Myocyte (in vitro differentiated cells): ENCODE measurements at regions not wholly inside any gene's neighbourhood (a gene's known extent, or its start where the extent isn't known, plus 50 kb on each side); places are given as distances from the start of the nearest gene placed in this dataset.
"Not testable (repeated sequence)": the region's sequence is repeated elsewhere in the genome, so short reads cannot be mapped to it uniquely, and the experiment has no call there.

Experiments used
- DNase-seq: peaks from one replicate; pipeline ENCODE4 v3.0.0-alpha.2; 2012; ENCODE audit warnings: low read depth

DNA sequence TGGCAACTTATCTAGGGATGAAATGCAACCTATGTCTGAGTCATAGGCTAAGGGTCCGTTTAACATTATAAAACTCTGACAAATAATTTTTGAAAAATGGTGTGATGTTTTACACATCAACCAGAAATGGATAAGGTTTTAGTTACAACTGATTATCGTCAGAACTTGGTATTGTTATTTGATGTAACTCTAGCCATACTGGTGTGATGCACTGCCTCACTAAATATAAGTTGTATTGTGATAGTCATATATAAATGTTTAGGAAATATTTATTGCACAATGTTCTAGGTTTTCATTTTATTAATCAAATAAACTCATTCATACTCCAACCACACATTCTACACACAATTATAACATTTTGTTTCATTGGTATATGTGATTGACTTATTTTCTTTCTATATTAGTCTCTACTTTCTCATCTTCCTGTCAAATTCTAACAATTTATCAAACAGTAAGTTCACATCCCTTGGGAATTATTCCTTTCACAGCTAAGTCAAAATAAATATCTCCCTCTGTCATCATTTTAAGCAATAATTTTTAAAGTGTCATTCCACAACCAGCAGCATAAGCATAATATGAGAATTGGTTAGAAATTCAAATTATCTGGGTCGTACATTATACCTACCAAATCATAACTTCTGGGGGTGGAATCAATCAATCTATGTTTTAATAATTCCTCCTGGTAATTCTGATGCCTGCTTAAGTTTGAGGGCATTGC, 873.9 kb downstream of the SLITRK1 start:
- DNase-seq = no peak

DNA sequence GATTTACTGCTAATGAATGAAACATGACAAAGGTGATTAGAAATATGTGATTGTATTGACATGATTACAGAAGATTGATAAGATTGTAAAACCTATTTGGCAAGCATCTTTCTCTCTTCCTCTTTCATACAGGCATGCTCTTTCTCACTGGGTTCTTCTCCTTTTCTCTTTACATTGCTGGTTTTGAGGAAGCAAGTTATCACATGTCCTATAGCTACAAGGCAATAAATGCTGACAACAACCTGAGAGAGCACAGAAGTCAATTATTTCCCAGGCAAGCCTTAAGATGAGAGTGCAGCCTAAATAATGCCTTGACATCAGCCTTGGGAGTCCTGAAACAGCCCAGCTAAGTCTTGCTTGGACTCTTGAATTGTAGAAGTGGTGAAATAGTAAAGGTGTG, 875.0 kb downstream of the SLITRK1 start:
- no peak for DNase-seq

DNA sequence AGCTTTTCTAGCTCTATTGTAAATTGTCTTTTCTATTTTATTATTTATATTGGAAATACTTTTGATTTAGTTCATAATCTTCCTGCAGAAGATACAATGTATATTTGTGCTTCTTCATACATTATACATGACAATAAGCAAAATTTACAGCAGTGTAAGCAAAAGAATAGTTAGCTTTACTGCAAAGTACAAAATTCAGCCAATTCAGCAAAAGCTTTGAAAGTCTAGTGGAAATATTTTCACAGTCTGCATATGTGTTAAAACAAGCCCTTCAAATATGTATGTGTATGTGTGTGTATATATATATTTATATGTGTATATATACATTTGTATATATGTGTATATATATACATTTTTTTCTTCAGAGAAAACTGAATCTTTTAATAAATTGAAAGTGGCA, 879.1 kb downstream of the SLITRK1 start:
- DNase-seq = no peak

DNA sequence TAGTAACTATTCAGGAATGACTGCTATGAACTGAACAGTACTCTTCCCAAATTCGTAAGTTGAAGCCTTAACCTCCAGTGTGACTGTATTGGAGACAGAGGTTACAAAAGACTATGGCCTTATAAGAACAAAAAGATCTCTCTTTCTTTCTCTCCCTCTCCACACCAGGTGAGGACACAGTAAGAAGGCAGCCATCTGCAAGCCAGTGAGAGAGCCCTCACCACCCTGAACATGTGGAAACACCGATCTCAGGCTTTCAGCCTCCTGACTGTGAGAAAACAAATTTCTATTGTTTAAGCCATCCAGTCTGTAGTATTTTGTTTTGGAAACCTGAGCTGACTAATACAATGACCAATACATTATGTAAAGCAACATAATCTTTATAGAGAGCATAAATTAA, 888.9 kb downstream of the SLITRK1 start:
- no peak for DNase-seq

DNA sequence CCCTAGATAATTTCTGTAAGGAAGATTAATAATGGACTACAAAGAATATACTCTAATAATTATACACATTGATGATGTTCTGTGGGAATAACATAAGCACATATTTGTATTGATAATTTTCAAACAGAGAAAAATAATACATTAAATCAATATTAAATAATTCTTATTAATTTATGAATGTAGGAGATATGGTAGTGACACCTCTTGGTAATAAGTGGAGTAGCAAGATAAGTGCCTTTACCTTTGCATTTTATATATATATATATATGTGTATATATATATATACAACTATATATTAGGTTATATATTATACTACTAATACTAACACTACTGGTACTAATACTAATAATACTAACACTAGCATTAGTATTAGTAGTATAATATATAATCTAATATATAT, 905.8 kb downstream of the SLITRK1 start:
- DNase-seq = no peak

DNA sequence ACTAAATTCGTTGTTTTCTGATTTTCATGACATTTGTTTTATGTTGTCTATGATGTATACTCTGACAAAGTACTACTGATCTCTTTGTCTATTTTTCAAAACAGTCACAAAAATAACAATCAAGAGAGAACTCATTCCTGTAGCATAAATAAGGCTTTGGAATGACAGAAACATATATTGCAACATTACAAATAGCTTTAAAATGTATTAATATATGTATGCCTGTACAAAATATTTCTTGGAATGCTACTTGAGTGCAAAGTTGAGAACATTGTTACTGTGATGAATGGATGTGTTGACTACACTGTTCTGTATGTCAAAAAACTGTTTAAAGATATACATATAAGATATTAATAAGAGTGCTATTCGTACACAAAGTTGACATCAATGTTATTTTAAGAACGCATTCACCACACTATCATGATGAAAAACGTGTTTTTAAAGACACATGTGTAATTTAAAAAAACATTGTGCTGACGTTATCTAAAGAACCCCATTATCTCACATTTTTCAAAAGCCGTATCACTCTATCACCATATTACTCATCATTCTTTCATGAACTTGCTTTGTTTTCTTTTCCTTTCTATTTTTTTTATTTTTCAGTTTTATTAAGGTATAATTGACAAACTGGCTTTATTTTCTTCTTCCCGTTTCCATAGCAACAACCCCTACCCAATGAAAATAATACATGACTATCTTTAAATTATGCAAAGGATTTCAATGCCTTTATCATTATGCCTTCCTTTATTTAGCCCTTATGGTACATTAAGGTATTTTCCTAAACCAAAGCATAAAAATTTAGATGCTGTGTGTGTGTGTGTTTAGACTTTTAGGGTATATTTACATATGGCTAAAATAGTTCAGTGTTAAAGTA, 918.8 kb downstream of the SLITRK1 start:
- peak; percentile 4 for DNase-seq

DNA sequence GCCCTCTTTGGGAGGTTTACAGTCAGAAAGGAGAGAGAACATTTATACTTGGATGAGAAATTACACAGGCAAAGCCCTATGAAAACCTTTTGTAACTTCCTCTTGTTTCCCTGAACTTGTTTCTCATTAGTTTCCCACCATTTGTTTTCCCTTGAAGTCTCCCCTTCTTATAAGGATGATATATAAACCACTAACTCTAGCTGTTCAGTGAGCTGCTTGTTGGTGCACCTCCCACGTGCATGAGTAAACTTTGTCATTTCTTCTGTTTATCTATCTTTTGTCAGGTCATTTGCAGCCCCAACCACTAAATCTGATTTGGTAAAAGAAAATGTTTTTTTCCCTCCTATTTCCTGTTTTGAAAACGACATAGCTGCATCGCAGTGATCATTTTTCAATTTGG, 919.9 kb downstream of the SLITRK1 start:
- DNase-seq = no peak

DNA sequence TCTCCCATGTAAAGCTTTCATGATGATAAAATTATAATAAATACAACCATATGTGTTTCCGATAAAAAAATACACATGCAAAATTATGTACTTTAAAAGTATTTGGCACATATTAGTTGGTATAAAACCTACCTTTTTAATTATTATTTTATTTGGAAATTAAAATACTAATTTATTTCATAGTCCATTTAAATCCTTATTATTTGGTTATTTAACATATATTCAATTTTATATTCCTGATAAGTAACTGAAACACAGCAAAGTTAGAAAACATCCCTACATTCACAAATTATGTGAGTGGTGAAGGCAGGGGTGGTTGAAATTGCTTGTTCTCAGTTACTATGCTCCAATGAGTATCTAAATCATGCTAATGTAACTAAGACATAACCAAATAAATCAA, 920.5 kb downstream of the SLITRK1 start:
- no peak for DNase-seq

DNA sequence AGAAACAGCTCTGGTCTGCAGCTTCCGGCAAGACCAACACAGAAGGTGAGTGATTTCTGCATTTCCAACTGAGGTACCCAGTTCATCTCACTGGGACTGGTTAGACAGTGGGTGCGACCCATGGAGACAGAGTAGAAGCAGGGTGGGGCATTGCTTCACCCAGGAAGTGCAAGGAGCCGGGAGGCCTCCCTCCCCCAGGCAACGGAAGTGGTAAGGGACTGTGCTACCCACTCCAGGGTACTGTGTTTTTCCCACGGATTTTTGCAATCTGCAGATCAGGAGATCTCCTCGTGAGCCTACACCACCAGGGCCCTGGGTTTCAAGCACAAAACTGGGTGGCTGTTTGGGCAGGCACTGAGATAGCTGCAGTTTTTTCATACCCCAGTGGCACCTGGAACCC, 929.9 kb downstream of the SLITRK1 start:
- not testable (repeated sequence) for DNase-seq

DNA sequence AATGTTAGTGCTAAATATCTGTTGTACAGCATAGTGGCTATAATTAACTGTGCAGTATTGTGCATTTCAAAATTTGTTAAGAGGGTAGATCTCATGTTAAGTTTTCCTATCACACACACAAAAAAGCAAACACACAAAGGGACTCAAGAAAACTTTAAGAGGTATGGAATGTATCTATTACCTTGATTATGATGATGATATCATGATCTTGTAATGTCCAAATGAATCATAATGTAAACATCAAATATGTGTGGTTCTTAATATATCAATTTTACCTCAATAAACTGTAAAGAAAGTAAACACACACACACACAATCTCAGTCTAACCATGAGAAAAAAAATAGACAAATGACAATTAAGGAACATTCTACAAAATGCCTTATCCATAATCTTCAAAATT, 934.6 kb downstream of the SLITRK1 start:
- DNase-seq = no peak

DNA sequence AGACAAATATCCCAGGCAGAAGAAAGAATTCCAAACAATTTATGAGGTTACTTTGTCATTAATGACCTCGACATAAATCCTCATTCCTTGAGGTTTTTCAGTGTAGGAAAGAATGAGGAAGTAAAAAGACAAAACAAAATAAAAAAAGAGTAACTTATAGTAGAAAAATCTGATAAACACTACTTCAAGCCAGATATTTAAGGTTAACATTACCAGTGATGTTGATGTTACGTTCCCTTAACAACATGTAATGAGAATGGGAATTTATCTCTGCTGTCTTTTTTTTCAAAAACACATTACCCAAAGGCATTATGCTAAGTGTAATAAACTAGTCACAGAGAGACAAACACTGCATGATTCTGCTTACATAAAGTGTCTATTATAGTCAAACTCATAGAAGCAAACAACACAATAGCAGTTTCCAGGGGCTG, 935.1 kb downstream of the SLITRK1 start:
- DNase-seq = peak; percentile 14

DNA sequence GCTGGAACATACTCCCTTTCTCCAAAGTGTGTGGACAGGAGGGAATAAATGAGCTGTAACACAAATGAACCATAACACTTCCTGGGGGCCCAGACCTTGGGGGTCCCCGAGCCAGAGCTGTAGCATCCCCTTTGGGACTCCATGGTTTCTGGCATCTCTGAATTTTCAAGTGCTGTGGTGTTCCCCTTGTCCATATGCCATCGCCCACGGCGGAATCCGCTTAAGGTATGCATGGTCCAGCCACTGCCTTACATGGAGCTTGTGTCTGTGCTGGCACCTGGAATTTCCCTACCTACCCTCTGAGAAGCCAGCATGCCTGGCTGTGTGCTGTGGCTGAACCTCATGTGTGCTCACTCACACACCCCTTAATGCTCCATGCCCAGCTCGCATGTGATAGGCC, 943.6 kb downstream of the SLITRK1 start:
- DNase-seq = no peak

DNA sequence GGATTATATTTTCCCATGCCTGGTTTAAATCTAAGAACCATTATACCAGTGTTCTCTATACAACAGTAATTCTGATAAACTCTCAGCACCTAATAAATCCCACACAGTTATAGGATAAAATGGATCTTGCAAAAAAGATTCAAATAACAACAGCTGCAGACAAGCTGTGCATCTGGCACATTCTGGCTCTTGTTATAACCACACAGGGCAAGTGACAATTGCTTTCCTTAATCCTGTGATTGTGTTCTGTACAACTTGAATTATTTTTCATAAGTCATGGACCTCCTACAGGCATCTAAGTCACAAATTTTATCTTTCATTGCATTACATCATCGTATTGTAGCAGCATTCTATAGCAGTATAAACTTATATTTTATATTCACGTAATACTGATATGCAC, 948.3 kb downstream of the SLITRK1 start:
- DNase-seq = peak; percentile 61

DNA sequence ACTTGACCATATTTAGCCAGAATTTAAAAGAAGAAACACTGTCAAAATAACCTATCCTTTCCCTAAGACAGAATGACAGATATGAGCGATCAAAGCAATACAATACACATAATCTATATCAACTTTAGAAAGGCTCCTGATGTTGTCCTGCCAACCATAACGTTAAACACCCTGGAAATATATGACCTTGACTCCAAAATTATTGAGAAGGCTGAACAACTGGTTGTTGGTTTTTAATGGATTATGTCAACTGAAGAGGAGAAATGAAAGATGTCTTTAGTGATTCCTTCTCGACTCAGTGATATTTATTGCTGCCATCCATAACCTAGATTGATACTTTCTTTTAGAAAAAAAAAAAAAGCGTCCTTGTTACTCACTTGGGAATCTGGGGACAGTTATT, 957.2 kb downstream of the SLITRK1 start:
- no peak for DNase-seq

DNA sequence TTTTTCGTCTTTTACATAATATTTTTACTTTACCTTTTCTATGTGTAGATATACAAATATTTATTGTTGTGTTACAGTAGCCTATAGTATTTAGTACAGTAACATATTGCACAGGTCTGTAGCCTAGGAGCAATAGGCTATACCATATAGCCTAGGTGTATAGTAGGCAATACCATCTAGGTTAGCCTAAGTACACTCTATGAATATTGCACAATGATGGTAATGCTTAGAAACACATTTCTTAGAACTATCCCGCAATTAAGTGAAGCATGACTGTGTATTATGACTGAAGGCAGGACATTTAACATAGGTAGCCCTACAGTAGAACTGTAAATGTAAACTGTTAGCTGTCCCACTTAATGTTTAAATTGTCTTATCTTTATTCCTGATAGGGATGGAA, 964.3 kb downstream of the SLITRK1 start:
- DNase-seq = no peak

DNA sequence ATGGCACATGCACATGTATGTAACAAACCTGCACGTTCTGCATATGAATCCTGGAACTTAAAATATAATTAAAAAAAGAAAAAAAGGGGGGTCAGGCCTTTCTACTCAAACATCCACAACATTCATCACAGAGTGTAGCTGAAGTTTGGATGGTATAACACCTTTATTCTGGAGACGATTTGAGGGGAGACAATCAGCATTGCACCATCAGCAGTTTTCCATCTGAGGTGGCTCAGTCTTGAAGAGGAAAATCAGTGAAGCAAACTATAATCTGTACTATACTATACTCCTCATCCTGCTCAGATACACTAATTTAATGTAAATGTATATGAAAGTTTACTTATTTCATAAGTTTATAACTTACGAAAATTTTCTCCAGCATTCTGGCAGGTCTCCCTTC, 969.7 kb downstream of the SLITRK1 start:
- no peak for DNase-seq

DNA sequence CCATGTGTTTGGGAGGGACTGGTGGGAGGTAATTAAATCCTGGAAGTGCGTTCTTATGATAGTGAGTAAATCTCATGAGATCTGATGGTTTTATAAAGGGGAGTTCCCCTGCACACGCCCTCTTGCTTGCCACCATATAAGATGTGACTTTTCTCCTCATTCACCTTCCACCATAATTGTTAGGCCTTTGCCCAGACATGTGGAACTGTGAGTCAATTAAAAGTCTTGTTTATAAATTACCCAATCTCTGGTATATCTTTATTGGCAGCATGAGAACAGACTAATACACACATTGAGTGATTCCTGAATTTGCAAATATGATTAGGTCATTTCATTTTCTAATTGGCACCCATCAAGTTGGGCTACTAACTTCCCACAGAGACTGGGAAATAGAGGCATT, 977.2 kb downstream of the SLITRK1 start:
- no peak for DNase-seq

DNA sequence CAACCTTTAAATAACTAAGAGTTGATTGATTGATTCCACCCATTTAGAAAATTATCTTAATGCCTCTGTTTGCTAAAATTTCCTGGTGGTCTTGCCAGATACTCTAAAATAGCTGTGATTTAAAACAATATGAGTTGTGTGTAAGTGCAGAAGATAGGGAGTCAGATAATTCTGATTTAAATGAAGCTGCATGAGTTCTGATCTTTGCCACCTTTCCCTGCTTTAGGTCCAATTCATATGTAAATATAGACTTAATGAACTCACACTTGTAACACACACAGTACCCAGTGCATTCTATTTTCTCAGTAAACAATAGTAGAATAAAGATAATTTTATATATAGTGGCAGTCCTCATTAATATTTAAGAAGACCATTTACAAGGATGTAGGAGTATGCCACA, 981.8 kb downstream of the SLITRK1 start:
- no peak for DNase-seq

DNA sequence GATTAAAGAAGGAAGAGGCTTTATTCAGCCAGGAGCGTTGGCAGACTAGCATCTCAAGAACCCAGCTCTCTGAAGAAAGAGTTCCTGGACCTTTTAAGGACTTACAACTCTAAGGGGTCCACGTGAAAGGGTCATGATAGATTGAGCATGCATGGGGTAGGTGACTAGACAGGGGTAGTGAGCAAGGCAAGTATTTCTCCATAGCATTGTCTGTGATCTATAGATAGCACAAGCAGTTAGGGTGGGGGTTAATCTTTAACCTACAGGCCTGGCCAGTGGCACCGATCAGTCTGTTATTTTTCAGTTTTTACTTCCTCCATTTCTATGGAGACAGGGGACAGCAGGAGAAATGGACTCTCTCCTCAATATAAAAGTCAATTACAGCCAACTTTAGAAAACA, 983.7 kb downstream of the SLITRK1 start:
- no peak for DNase-seq

DNA sequence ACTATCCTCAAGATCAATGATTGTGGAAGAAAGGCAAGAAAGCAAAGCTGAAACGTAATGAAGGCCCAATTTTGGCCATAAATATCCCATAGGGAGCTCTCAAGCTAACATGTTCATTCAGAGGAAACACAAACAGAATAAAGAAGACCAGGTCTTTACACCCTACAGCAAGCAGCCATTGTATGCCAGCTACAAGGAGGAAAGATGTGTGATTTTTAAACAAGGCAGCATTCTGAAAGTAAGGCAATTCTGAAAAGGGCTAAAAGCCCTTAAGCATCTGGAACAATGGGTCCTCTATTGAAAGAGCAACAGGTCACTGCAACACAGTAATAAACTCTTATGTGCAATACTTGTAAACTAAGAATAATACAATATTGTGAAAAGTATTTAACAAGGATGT, 1002.4 kb downstream of the SLITRK1 start:
- DNase-seq = no peak

DNA sequence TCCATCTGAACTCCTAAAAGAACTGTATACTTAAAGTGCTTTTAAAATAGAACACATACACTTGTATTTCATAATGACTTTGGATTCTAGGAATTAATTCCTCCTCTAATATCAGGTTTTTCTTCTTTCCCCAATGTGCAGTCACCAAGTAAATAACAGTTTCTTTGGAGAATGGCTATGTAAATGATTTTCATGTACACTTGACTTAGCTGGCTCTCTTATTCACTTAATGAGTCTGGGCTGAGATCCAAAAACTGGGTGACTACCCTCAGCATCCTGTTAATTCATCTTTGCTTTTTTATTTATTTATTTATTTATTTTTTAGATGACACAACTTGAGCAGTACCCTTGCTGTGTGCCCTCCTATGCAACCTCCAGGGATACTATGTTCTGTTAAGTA, 1003.7 kb downstream of the SLITRK1 start:
- DNase-seq = peak; percentile 16

DNA sequence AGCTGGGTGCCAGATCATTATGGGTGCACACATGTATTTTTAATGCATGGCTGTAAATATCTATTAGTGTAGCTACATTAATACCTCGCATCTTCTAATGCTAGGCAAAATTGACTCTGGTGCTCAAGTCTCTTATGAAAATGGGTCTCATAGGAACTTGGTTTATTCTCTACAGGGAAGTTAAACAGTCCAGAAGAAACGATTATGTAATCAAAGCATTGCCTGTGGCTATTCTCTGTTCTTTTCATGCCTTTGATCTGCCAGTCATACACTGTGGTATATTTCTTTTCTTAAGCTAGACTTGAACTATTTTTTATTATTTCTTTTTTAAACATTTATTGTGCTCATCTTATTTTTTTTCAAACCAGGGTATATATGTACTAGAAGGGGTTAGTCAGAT, 1015.0 kb downstream of the SLITRK1 start:
- DNase-seq = no peak

DNA sequence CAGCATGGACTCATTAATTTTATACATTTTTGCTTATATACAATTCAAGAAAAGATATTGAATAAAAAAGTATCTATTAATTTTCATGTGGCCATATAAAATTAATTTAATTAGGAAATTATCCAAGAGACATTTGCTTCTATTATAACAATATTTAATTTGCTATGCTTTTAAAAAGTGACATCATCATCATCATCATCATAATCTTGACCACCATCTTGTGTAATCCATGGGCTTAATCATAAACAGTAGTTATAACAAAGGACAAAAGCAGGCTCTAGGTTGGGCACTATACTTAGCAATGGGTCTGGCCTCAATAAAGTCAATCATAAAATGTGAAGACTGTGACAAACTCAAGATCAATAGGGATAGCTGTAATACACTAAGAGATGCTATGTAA, 1031.6 kb downstream of the SLITRK1 start:
- DNase-seq = no peak
